HEK293T (cell line): ENCODE measurements at regions not wholly inside any gene's neighbourhood (a gene's known extent, or its start where the extent isn't known, plus 50 kb on each side); places are given as distances from the start of the nearest gene placed in this dataset.

Experiments
- ARNT ChIP-seq: fragments of 450-650 bp; IDR thresholded peaks from 2 replicates; pipeline ENCODE4 v1.6.1; 2017; ENCODE audit warnings: mild to moderate bottlenecking
- ELF4 ChIP-seq: fragments of 450-650 bp; IDR thresholded peaks from 2 replicates; pipeline ENCODE4 v1.6.1; 2017; ENCODE audit warnings: antibody characterized with exemption
- FOXK2 ChIP-seq: fragments of 450-650 bp; IDR thresholded peaks from 2 replicates; pipeline ENCODE4 v1.6.1; 2016; ENCODE audit warnings: mild to moderate bottlenecking
- LEF1 ChIP-seq: fragments of 450-650 bp; IDR thresholded peaks from 2 replicates; pipeline ENCODE4 v1.6.1; 2017; ENCODE audit warnings: mild to moderate bottlenecking, borderline replicate concordance
- NFRKB ChIP-seq: fragments of 450-650 bp; IDR thresholded peaks from 2 replicates; pipeline ENCODE4 v1.6.1; 2016; ENCODE audit warnings: mild to moderate bottlenecking, moderate library complexity
- SUZ12 ChIP-seq: fragments of 450-650 bp; IDR thresholded peaks from 2 replicates; pipeline ENCODE4 v1.6.1; 2016; ENCODE audit warnings: mild to moderate bottlenecking
- TF ChIP-seq, protein P1 (sequence below): fragments of 450-650 bp; IDR thresholded peaks from 2 replicates; pipeline ENCODE4 v1.6.1; 2016

- TF ChIP-seq NFRKB, result no peak
- TF ChIP-seq, protein P1, sequence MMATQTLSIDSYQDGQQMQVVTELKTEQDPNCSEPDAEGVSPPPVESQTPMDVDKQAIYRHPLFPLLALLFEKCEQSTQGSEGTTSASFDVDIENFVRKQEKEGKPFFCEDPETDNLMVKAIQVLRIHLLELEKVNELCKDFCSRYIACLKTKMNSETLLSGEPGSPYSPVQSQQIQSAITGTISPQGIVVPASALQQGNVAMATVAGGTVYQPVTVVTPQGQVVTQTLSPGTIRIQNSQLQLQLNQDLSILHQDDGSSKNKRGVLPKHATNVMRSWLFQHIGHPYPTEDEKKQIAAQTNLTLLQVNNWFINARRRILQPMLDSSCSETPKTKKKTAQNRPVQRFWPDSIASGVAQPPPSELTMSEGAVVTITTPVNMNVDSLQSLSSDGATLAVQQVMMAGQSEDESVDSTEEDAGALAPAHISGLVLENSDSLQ, result no peak
- no peak for TF ChIP-seq SUZ12
- TF ChIP-seq LEF1, result no peak
- no peak for TF ChIP-seq ELF4
- TF ChIP-seq FOXK2, result no peak
- TF ChIP-seq ARNT, result no peak
These were observed 240.5 kb upstream of the FZD8 start for GRCh38 chr10:35882422-35883150.
